ENCODE measurements at regions not wholly inside any gene's neighbourhood (a gene's known extent, or its start where the extent isn't known, plus 50 kb on each side); places are given as distances from the start of the nearest gene placed in this dataset.
"Not testable (repeated sequence)": the region's sequence is repeated elsewhere in the genome, so short reads cannot be mapped to it uniquely, and the experiment has no call there.

DNA sequence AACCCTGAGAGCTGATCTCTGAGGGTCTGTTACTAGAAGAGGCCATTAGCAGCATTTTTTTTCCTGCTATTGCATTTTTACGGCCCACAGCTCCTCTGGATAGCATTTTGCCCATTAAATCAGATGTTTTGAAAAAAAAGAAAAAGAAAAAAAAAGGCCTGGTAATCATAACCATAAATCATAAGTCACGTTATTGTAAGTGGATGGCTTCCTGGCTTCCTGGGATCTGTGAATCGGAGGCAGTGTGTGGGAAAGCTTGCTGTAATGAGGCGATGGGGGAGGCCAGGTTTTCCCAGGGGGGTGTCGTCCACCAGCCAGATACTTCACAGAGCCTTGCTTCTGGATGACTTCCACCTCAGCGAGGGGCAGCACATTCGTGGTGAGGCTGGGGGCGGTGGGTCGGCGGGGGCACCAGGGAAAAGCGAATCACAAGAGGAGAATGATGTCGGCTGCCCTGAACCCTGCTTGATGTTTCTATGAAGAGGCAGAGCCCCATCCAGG is 106.5 kb upstream of the SYT13 start:
- Histone ChIP-seq H3K27ac (ENCODE audit: low read length) (no peak overlapping the region), H3K4me1 (ENCODE audit: control insufficient read depth, insufficient read depth, low read length) (no peaks in the 10 kb centered on the region; the same call in 1 of the 2 replicates), H3K4me3 (ENCODE audit: low read length) (no peak overlapping the region), H3K27me3 (ENCODE audit: control insufficient read depth, insufficient read depth, low read length) (no peaks in the 10 kb centered on the region), H3K36me3 (ENCODE audit: control insufficient read depth, insufficient read depth, low read length) (no peaks in the 10 kb centered on the region), H3K9me3 (ENCODE audit: control insufficient read depth, insufficient read depth, low read length) (no peaks in the 10 kb centered on the region)
- no peak for DNase-seq (ENCODE audit: low read depth, low spot score)
- no CpG with 5 or more reads among the region's 12 CpGs for WGBS (ENCODE audit: insufficient coverage, insufficient read length)

GRCh38 chr11:45392154-45392553 is 106.0 kb upstream of the SYT13 start:
- H3K27me3 ChIP-seq (ENCODE audit: control insufficient read depth, insufficient read depth, low read length), result no peaks in the 10 kb centered on the region

DNA sequence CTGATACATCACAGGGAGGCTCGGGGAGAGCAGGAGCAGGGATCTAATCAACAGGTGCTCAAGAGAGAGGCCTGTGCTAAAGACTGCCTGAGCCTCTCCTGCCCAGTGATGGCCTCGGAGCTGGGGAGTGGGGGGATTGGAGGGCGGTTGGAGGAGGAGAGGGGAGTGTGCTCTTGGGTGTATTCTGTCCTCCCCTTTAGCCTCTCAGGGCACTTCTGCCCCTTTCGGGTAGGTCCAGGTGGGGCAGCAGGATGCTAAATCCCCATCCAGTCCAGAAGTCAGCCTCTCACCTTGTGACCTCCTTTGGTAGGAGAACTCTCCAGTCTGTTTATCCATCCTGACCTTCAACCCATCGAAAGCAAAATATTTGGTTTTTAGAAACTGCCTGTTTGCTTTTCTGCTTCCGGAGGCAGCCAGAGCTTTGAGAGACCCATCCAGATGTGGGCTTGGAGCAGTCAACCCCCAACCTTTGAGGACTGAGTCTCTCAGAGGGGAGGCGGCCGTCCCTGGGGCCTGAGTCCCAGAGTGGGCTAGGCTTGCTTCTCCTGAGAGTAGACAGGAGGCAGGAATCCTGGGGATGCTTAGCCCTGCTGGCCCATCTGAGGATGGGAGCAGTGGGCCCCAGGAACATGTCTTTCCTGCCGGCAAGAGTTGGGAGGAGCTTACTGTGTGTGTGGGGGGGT is 105.2 kb upstream of the SYT13 start:
- no peak overlapping the region for H3K4me3 ChIP-seq (ENCODE audit: low read length)
- no peaks in the 10 kb centered on the region for H3K9me3 ChIP-seq (ENCODE audit: control insufficient read depth, insufficient read depth, low read length)
- no peaks in the 10 kb centered on the region for H3K36me3 ChIP-seq (ENCODE audit: control insufficient read depth, insufficient read depth, low read length)
- H3K4me1 ChIP-seq (ENCODE audit: control insufficient read depth, insufficient read depth, low read length), result no peaks in the 10 kb centered on the region; the same call in 1 of the 2 replicates
- WGBS (ENCODE audit: insufficient coverage, insufficient read length), result no CpG with 5 or more reads among the region's 9 CpGs
- DNase-seq (ENCODE audit: low read depth, low spot score), result no peak
- no peaks in the 10 kb centered on the region for H3K27me3 ChIP-seq (ENCODE audit: control insufficient read depth, insufficient read depth, low read length)
- H3K27ac ChIP-seq (ENCODE audit: low read length), result no peak overlapping the region

More at GRCh38 chr11:45392154-45392553, 106.0 kb upstream of the SYT13 start:
- no peak overlapping the region for H3K4me3 ChIP-seq (ENCODE audit: low read length)
- DNase-seq (ENCODE audit: low read depth, low spot score), result no peak
- no peaks in the 10 kb centered on the region for H3K36me3 ChIP-seq (ENCODE audit: control insufficient read depth, insufficient read depth, low read length)
- H3K9me3 ChIP-seq (ENCODE audit: control insufficient read depth, insufficient read depth, low read length), result no peaks in the 10 kb centered on the region
- no CpG with 5 or more reads among the region's 8 CpGs for WGBS (ENCODE audit: insufficient coverage, insufficient read length)
- no peak overlapping the region for H3K27ac ChIP-seq (ENCODE audit: low read length)
- no peaks in the 10 kb centered on the region; the same call in 1 of the 2 replicates for H3K4me1 ChIP-seq (ENCODE audit: control insufficient read depth, insufficient read depth, low read length)

DNA sequence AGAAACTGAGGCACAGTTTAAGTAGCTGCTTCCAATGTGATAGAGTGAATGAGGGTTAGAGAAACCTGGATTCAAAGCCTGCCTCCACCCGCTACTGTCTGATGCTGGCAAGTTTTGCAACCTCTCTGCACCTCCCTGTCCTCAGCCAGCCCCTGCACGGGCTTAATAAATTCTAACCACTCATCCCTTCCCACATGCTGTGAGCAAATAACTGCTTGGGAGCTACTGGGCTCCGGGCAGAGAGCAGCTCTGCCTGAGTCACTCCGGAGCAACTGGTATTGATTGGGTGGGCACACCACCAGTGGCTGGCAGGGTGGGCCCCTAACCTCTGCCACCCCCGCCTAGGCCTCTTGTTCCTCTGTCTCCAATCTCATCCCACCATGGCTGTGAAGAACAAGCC is 104.3 kb upstream of the SYT13 start:
- H3K4me3 ChIP-seq (ENCODE audit: low read length), result no peak overlapping the region
- no peaks in the 10 kb centered on the region; the same call in 1 of the 2 replicates for H3K4me1 ChIP-seq (ENCODE audit: control insufficient read depth, insufficient read depth, low read length)
- no peaks in the 10 kb centered on the region for H3K9me3 ChIP-seq (ENCODE audit: control insufficient read depth, insufficient read depth, low read length)
- no CpG with 5 or more reads among the region's 5 CpGs for WGBS (ENCODE audit: insufficient coverage, insufficient read length)
- no peaks in the 10 kb centered on the region for H3K36me3 ChIP-seq (ENCODE audit: control insufficient read depth, insufficient read depth, low read length)
- no peaks in the 10 kb centered on the region for H3K27me3 ChIP-seq (ENCODE audit: control insufficient read depth, insufficient read depth, low read length)
- no peak for DNase-seq (ENCODE audit: low read depth, low spot score)
- H3K27ac ChIP-seq (ENCODE audit: low read length), result no peak overlapping the region

- no peak overlapping the region for H3K27ac ChIP-seq (ENCODE audit: low read length)
- H3K27me3 ChIP-seq (ENCODE audit: control insufficient read depth, insufficient read depth, low read length), result no peaks in the 10 kb centered on the region
- no CpG with 5 or more reads among the region's 1 CpG for WGBS (ENCODE audit: insufficient coverage, insufficient read length)
These were observed 102.3 kb upstream of the SYT13 start for GRCh38 chr11:45388472-45388871.

DNA sequence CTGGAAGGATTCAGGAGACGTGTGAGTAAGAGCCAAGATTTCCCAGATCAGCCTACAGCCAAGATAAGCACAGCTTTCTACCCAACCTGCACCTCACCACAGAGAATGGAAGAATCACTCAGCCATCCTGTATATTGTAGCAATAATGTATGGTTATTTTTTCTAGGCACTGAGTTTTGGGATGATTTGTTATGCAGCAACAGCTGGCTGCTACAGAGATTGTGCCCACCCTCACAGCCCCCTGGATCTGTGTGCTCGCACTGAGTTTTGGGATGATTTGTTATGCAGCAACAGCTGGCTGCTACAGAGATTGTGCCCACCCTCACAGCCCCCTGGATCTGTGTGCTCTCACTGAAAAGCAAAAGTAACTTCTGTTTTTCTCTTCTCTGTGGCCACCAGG is 101.7 kb upstream of the SYT13 start:
- no CpG with 5 or more reads among the region's 2 CpGs for WGBS (ENCODE audit: insufficient coverage, insufficient read length)
- DNase-seq (ENCODE audit: low read depth, low spot score); H3K9me3 ChIP-seq (ENCODE audit: control insufficient read depth, insufficient read depth, low read length); H3K4me3 ChIP-seq (ENCODE audit: low read length); H3K36me3 ChIP-seq (ENCODE audit: control insufficient read depth, insufficient read depth, low read length); H3K27ac ChIP-seq (ENCODE audit: low read length); H3K4me1 ChIP-seq (ENCODE audit: control insufficient read depth, insufficient read depth, low read length); H3K27me3 ChIP-seq (ENCODE audit: control insufficient read depth, insufficient read depth, low read length): not testable (repeated sequence)

More at GRCh38 chr11:45388472-45388871, 102.3 kb upstream of the SYT13 start:
- no peak for DNase-seq (ENCODE audit: low read depth, low spot score)
- no peaks in the 10 kb centered on the region; the same call in 1 of the 2 replicates for H3K4me1 ChIP-seq (ENCODE audit: control insufficient read depth, insufficient read depth, low read length)
- no peaks in the 10 kb centered on the region for H3K9me3 ChIP-seq (ENCODE audit: control insufficient read depth, insufficient read depth, low read length)
- H3K36me3 ChIP-seq (ENCODE audit: control insufficient read depth, insufficient read depth, low read length), result no peaks in the 10 kb centered on the region
- no peak overlapping the region for H3K4me3 ChIP-seq (ENCODE audit: low read length)

GRCh38 chr11:45386972-45387371 is 100.8 kb upstream of the SYT13 start:
- no peak for DNase-seq (ENCODE audit: low read depth, low spot score)
- H3K4me1 ChIP-seq (ENCODE audit: control insufficient read depth, insufficient read depth, low read length), result no peaks in the 10 kb centered on the region; the same call in 1 of the 2 replicates
- no CpG with 5 or more reads among the region's 3 CpGs for WGBS (ENCODE audit: insufficient coverage, insufficient read length)
- H3K9me3 ChIP-seq (ENCODE audit: control insufficient read depth, insufficient read depth, low read length), result no peaks in the 10 kb centered on the region
- H3K36me3 ChIP-seq (ENCODE audit: control insufficient read depth, insufficient read depth, low read length), result no peaks in the 10 kb centered on the region
- no peaks in the 10 kb centered on the region for H3K27me3 ChIP-seq (ENCODE audit: control insufficient read depth, insufficient read depth, low read length)
- no peak overlapping the region for H3K27ac ChIP-seq (ENCODE audit: low read length)
- no peak overlapping the region for H3K4me3 ChIP-seq (ENCODE audit: low read length)

GRCh38 chr11:45385844-45386243 is 99.7 kb upstream of the SYT13 start:
- Histone ChIP-seq H3K4me3 (ENCODE audit: low read length) (no peak overlapping the region), H3K4me1 (ENCODE audit: control insufficient read depth, insufficient read depth, low read length) (no peaks in the 10 kb centered on the region), H3K9me3 (ENCODE audit: control insufficient read depth, insufficient read depth, low read length) (no peaks in the 10 kb centered on the region), H3K36me3 (ENCODE audit: control insufficient read depth, insufficient read depth, low read length) (no peaks in the 10 kb centered on the region), H3K27me3 (ENCODE audit: control insufficient read depth, insufficient read depth, low read length) (no peaks in the 10 kb centered on the region), H3K27ac (ENCODE audit: low read length) (no peak overlapping the region)
- WGBS (ENCODE audit: insufficient coverage, insufficient read length), result no CpG with 5 or more reads among the region's 5 CpGs
- DNase-seq (ENCODE audit: low read depth, low spot score), result no peak

DNA sequence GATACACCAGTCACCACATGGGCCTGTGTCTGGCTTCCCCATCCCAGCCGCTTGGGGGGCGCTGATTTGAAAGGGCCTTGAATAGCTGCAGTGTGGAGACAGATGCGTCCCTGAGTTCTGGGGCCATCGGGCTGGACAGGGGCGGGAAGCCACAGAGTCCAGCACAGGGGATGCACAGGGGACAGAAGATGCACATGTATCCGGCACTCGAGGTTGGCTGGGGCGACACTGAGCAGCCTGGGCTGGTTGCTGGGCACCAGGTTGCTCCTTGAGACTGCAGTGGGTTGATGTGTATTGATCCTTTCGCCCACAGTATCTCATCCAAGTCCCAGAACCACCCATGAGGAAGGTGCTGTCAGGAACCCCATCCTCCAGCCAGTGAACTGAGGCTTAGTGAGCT is 99.3 kb upstream of the SYT13 start:
- H3K27ac ChIP-seq (ENCODE audit: low read length), result no peak overlapping the region
- WGBS (ENCODE audit: insufficient coverage, insufficient read length), result no CpG with 5 or more reads among the region's 9 CpGs

DNA sequence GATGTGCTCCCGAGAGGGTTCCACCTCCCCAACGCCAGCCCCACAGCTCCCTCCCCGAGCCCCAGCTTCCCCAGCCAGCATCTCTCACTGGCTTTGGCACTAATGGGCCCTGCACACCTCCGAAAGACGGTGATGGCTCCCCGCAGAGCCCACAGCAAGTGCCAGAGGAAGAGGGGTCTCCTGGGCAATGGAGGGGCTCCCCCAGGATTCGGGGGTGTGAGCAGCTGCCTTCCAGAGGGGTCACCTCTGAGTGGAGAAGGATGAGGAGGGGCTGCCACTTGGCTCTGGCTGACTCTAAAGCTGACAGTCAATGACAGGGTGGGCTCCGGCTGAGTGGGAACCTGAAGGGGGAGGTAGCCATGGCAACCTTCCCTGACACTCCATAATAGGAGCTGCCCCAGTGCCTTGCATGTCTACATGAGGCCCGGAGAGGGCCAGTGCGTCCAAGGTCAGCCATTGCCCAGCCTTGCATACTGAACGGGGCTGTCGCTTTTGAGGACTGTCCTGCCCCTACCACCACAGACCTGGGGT is 98.6 kb upstream of the SYT13 start:
- H3K9me3 ChIP-seq (ENCODE audit: control insufficient read depth, insufficient read depth, low read length), result no peaks in the 10 kb centered on the region
- no peaks in the 10 kb centered on the region for H3K27me3 ChIP-seq (ENCODE audit: control insufficient read depth, insufficient read depth, low read length)
- H3K27ac ChIP-seq (ENCODE audit: low read length), result no peak overlapping the region
- H3K4me1 ChIP-seq (ENCODE audit: control insufficient read depth, insufficient read depth, low read length), result no peaks in the 10 kb centered on the region
- WGBS (ENCODE audit: insufficient coverage, insufficient read length), result no CpG with 5 or more reads among the region's 12 CpGs
- no peak for DNase-seq (ENCODE audit: low read depth, low spot score)
- H3K36me3 ChIP-seq (ENCODE audit: control insufficient read depth, insufficient read depth, low read length), result no peaks in the 10 kb centered on the region
- H3K4me3 ChIP-seq (ENCODE audit: low read length), result no peak overlapping the region

More for the DNA sequence above, 99.3 kb upstream of the SYT13 start:
- no peak for DNase-seq (ENCODE audit: low read depth, low spot score)
- no peaks in the 10 kb centered on the region for H3K4me1 ChIP-seq (ENCODE audit: control insufficient read depth, insufficient read depth, low read length)
- H3K36me3 ChIP-seq (ENCODE audit: control insufficient read depth, insufficient read depth, low read length), result no peaks in the 10 kb centered on the region
- H3K27me3 ChIP-seq (ENCODE audit: control insufficient read depth, insufficient read depth, low read length), result no peaks in the 10 kb centered on the region
- H3K9me3 ChIP-seq (ENCODE audit: control insufficient read depth, insufficient read depth, low read length), result no peaks in the 10 kb centered on the region
- no peak overlapping the region for H3K4me3 ChIP-seq (ENCODE audit: low read length)

DNA sequence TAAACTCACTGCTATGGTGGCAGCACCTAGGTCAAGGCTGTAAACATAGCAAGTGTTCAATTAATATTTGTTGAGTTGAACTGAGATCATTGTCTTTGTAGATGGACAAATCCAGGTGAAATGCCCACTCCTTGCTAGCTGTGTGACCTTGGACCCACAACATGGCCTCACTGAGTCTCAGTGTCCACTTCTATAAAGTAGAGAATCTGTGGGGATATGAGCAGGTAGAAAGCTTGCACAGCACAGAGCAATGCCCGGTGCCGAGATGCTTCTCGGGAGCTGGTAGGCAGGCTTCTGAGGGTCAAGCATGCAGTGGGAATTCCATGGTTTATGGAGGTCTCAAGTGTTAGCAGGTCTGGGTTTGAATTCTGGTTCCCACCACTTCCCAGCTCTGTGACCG is 97.9 kb upstream of the SYT13 start:
- no CpG with 5 or more reads among the region's 4 CpGs for WGBS (ENCODE audit: insufficient coverage, insufficient read length)
- H3K27ac ChIP-seq (ENCODE audit: low read length), result no peak overlapping the region
- H3K4me3 ChIP-seq (ENCODE audit: low read length), result no peak overlapping the region
- no peaks in the 10 kb centered on the region for H3K36me3 ChIP-seq (ENCODE audit: control insufficient read depth, insufficient read depth, low read length)
- no peaks in the 10 kb centered on the region for H3K4me1 ChIP-seq (ENCODE audit: control insufficient read depth, insufficient read depth, low read length)
- no peaks in the 10 kb centered on the region for H3K9me3 ChIP-seq (ENCODE audit: control insufficient read depth, insufficient read depth, low read length)
- no peaks in the 10 kb centered on the region for H3K27me3 ChIP-seq (ENCODE audit: control insufficient read depth, insufficient read depth, low read length)
- no peak for DNase-seq (ENCODE audit: low read depth, low spot score)
